ENCODE measurements at regions not wholly inside any gene's neighbourhood (a gene's known extent, or its start where the extent isn't known, plus 50 kb on each side); places are given as distances from the start of the nearest gene placed in this dataset.

- TF ChIP-seq CTCF (conservative IDR thresholded peaks at IDR 0.05; ENCODE audit: low read depth, low read length), result no peak
- no peak overlapping the region for H3K4me3 ChIP-seq (ENCODE audit: low read length)
- no peak for DNase-seq (ENCODE audit: low read depth)
These were observed 265.2 kb downstream of the MAT2B start for GRCh38 chr5:163770625-163771024.

GRCh38 chr5:163772241-163772640, 266.8 kb downstream of the MAT2B start:
- no peak for DNase-seq (ENCODE audit: low read depth)

GRCh38 chr5:163772644-163773043, 267.2 kb downstream of the MAT2B start:
- no peak overlapping the region for H3K4me3 ChIP-seq (ENCODE audit: low read length)
- DNase-seq (ENCODE audit: low read depth), result no peak
- no peak for TF ChIP-seq CTCF (conservative IDR thresholded peaks at IDR 0.05; ENCODE audit: low read depth, low read length)

More at GRCh38 chr5:163772241-163772640, 266.8 kb downstream of the MAT2B start:
- TF ChIP-seq CTCF (conservative IDR thresholded peaks at IDR 0.05; ENCODE audit: low read depth, low read length), result no peak
- H3K4me3 ChIP-seq (ENCODE audit: low read length), result no peak overlapping the region

GRCh38 chr5:163773226-163773625, 267.8 kb downstream of the MAT2B start:
- no peak for DNase-seq (ENCODE audit: low read depth)
- no peak overlapping the region for H3K4me3 ChIP-seq (ENCODE audit: low read length)
- no peak for TF ChIP-seq CTCF (conservative IDR thresholded peaks at IDR 0.05; ENCODE audit: low read depth, low read length)

GRCh38 chr5:163789870-163790269, 284.5 kb downstream of the MAT2B start:
- H3K4me3 ChIP-seq (ENCODE audit: low read length), result no peak overlapping the region
- TF ChIP-seq CTCF (conservative IDR thresholded peaks at IDR 0.05; ENCODE audit: low read depth, low read length), result no peak
- no peak for DNase-seq (ENCODE audit: low read depth)

GRCh38 chr5:163790497-163790896, 285.1 kb downstream of the MAT2B start:
- no peak overlapping the region for H3K4me3 ChIP-seq (ENCODE audit: low read length)
- no peak for DNase-seq (ENCODE audit: low read depth)
- TF ChIP-seq CTCF (conservative IDR thresholded peaks at IDR 0.05; ENCODE audit: low read depth, low read length), result no peak

- H3K4me3 ChIP-seq (ENCODE audit: low read length), result no peak overlapping the region
- no peak for DNase-seq (ENCODE audit: low read depth)
- no peak for TF ChIP-seq CTCF (conservative IDR thresholded peaks at IDR 0.05; ENCODE audit: low read depth, low read length)
These were observed 289.6 kb downstream of the MAT2B start for GRCh38 chr5:163794993-163795392.
